Mononuclear cell (primary cell): ENCODE measurements at regions not wholly inside any gene's neighbourhood (a gene's known extent, or its start where the extent isn't known, plus 50 kb on each side); places are given as distances from the start of the nearest gene placed in this dataset.

Experiments
- H3K27me3 ChIP-seq: 2 replicates; pipeline ENCODE4 v1.6.0; 2011; ENCODE audit warnings: low read length, control low read depth; ENCODE audit not compliant: insufficient read depth
- H3K4me1 ChIP-seq: 2 replicates; pipeline ENCODE4 v1.5.1; 2011; ENCODE audit warnings: mild to moderate bottlenecking, low read length, control low read depth; ENCODE audit not compliant: insufficient read depth
- H3K4me3 ChIP-seq: 2 replicates; pipeline ENCODE4 v1.5.1; 2011; ENCODE audit warnings: mild to moderate bottlenecking, low read length, moderate library complexity
- H3K9me3 ChIP-seq: 2 replicates; pipeline ENCODE4 v1.5.1; 2011; ENCODE audit warnings: low read depth, mild to moderate bottlenecking, control low read depth, low read length

GRCh38 chr20:60950974-60951373 is 301.1 kb upstream of the CDH4 start:
- Histone ChIP-seq H3K27me3 (no peaks in the 10 kb centered on the region), H3K9me3 (no peaks in the 10 kb centered on the region), H3K4me3 (no peak overlapping the region), H3K4me1 (no peaks in the 10 kb centered on the region)

- Histone ChIP-seq H3K4me1 (no peaks in the 10 kb centered on the region), H3K9me3 (no peaks in the 10 kb centered on the region), H3K27me3 (no peaks in the 10 kb centered on the region), H3K4me3 (no peak overlapping the region)
Measured at GRCh38 chr20:60952861-60953260, 299.2 kb upstream of the CDH4 start.

- Histone ChIP-seq H3K9me3 (no peaks in the 10 kb centered on the region), H3K4me1 (no peaks in the 10 kb centered on the region), H3K27me3 (no peaks in the 10 kb centered on the region), H3K4me3 (no peak overlapping the region)
Measured at GRCh38 chr20:60953321-60953720, 298.7 kb upstream of the CDH4 start.

- Histone ChIP-seq H3K27me3 (no peaks in the 10 kb centered on the region), H3K4me1 (no peaks in the 10 kb centered on the region), H3K4me3 (no peak overlapping the region), H3K9me3 (no peaks in the 10 kb centered on the region)
Measured at GRCh38 chr20:60955706-60956105, 296.4 kb upstream of the CDH4 start.

- Histone ChIP-seq H3K9me3 (no peaks in the 10 kb centered on the region), H3K4me1 (no peaks in the 10 kb centered on the region), H3K27me3 (no peaks in the 10 kb centered on the region), H3K4me3 (no peak overlapping the region)
Measured at GRCh38 chr20:60956194-60956593, 295.9 kb upstream of the CDH4 start.

GRCh38 chr20:60957621-60958020 is 294.4 kb upstream of the CDH4 start:
- no peaks in the 10 kb centered on the region for H3K27me3 ChIP-seq
- H3K9me3 ChIP-seq = no peaks in the 10 kb centered on the region
- H3K4me1 ChIP-seq = no peaks in the 10 kb centered on the region
- no peak overlapping the region for H3K4me3 ChIP-seq

GRCh38 chr20:60959971-60960370 is 292.1 kb upstream of the CDH4 start:
- no peak overlapping the region for H3K4me3 ChIP-seq
- H3K9me3 ChIP-seq = no peaks in the 10 kb centered on the region
- H3K4me1 ChIP-seq = no peaks in the 10 kb centered on the region
- H3K27me3 ChIP-seq = no peaks in the 10 kb centered on the region

- no peak overlapping the region for H3K4me3 ChIP-seq
Measured at GRCh38 chr20:60960500-60960899, 291.6 kb upstream of the CDH4 start.

GRCh38 chr20:60961551-60961950 is 290.5 kb upstream of the CDH4 start:
- no peaks in the 10 kb centered on the region for H3K27me3 ChIP-seq
- no peaks in the 10 kb centered on the region for H3K9me3 ChIP-seq
- no peak overlapping the region for H3K4me3 ChIP-seq
- no peaks in the 10 kb centered on the region for H3K4me1 ChIP-seq

More at GRCh38 chr20:60960500-60960899, 291.6 kb upstream of the CDH4 start:
- Histone ChIP-seq H3K9me3 (no peaks in the 10 kb centered on the region), H3K4me1 (no peaks in the 10 kb centered on the region), H3K27me3 (no peaks in the 10 kb centered on the region)

GRCh38 chr20:60962367-60963045 is 289.6 kb upstream of the CDH4 start:
- no peaks in the 10 kb centered on the region for H3K4me1 ChIP-seq
- no peak overlapping the region for H3K4me3 ChIP-seq
- no peaks in the 10 kb centered on the region for H3K9me3 ChIP-seq
- no peaks in the 10 kb centered on the region for H3K27me3 ChIP-seq

GRCh38 chr20:60963146-60963545 is 288.9 kb upstream of the CDH4 start:
- Histone ChIP-seq H3K4me3 (no peak overlapping the region), H3K9me3 (no peaks in the 10 kb centered on the region), H3K27me3 (no peaks in the 10 kb centered on the region), H3K4me1 (no peaks in the 10 kb centered on the region)

- Histone ChIP-seq H3K9me3 (no peaks in the 10 kb centered on the region), H3K27me3 (no peaks in the 10 kb centered on the region), H3K4me3 (no peak overlapping the region), H3K4me1 (no peaks in the 10 kb centered on the region)
Measured at GRCh38 chr20:60964911-60965310, 287.1 kb upstream of the CDH4 start.

GRCh38 chr20:60966031-60966430 is 286.0 kb upstream of the CDH4 start:
- H3K4me1 ChIP-seq = no peaks in the 10 kb centered on the region
- H3K9me3 ChIP-seq = no peaks in the 10 kb centered on the region
- H3K27me3 ChIP-seq = no peaks in the 10 kb centered on the region
- H3K4me3 ChIP-seq = no peak overlapping the region

- Histone ChIP-seq H3K4me1 (no peaks in the 10 kb centered on the region), H3K4me3 (no peak overlapping the region), H3K9me3 (no peaks in the 10 kb centered on the region), H3K27me3 (no peaks in the 10 kb centered on the region)
Measured at GRCh38 chr20:60966766-60967165, 285.3 kb upstream of the CDH4 start.

GRCh38 chr20:60967431-60968316 is 284.4 kb upstream of the CDH4 start:
- H3K9me3 ChIP-seq = no peaks in the 10 kb centered on the region
- H3K4me1 ChIP-seq = no peaks in the 10 kb centered on the region
- H3K27me3 ChIP-seq = no peaks in the 10 kb centered on the region
- no peak overlapping the region for H3K4me3 ChIP-seq
